ENCODE measurements at regions not wholly inside any gene's neighbourhood (a gene's known extent, or its start where the extent isn't known, plus 50 kb on each side); places are given as distances from the start of the nearest gene placed in this dataset.

DNA sequence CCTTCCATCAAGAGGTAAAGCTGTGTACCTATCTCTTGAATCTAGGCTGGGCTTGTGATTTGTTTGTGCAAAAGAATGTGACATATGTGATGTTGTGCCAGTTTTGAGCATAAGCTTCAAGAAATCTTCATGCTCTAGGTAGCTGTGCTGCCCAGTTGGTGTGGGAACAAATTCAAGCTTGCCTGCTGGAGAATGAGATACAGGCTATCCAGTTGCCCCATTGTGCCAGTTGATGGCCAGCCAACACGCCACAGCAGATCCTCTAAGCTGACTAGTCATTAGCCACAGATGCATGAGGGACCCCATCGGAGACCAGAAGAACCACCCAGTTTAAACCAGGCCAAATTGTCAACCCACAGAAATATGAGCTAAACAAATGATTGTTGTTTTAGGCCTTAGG lies 180.5 kb upstream of the MPHOSPH6 start:
- H3K4me1 ChIP-seq (ENCODE audit: control insufficient read depth, insufficient read depth, low read length) = no peaks in the 10 kb centered on the region
- no peak overlapping the region for H3K9ac ChIP-seq (ENCODE audit: low read depth, low read length)
- no peaks in the 10 kb centered on the region for H3K36me3 ChIP-seq (ENCODE audit: insufficient read depth, low read length)
- no peaks in the 10 kb centered on the region for H3K9me3 ChIP-seq (replicated peaks; ENCODE audit: low read length)
- H3K27me3 ChIP-seq (ENCODE audit: control insufficient read depth, insufficient read depth, low read length) = no peaks in the 10 kb centered on the region
- no peak overlapping the region for H3K4me2 ChIP-seq (ENCODE audit: low read length)
- no peak overlapping the region for H3K4me3 ChIP-seq (ENCODE audit: low read length)

DNA sequence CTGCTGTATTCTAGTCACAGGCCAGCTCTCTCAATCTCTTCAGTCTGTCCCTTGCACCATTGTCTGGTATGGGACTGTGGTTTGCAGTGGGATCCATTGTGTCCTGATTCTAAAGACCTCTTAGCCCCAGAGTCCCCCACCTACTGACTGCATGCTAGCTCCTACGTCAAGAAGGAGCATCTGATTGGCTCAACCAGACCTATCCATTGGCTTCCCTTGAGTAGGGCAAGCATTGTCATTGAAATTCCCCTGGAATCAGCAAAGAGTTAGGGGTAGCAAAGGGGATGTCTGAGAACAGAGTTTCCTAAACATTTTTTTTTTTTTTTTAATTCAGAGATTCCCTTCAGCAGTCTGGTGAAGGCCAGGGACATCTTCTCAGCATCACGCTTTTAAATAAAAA lies 175.3 kb upstream of the MPHOSPH6 start:
- H3K9me3 ChIP-seq (replicated peaks; ENCODE audit: low read length) = no peaks in the 10 kb centered on the region
- H3K36me3 ChIP-seq (ENCODE audit: insufficient read depth, low read length) = no peaks in the 10 kb centered on the region
- no peak overlapping the region for H3K4me3 ChIP-seq (ENCODE audit: low read length)
- peaks cover 6% of the 10 kb centered on the region for H3K27me3 ChIP-seq (ENCODE audit: control insufficient read depth, insufficient read depth, low read length)
- no peaks in the 10 kb centered on the region for H3K4me1 ChIP-seq (ENCODE audit: control insufficient read depth, insufficient read depth, low read length)
- H3K9ac ChIP-seq (ENCODE audit: low read depth, low read length) = no peak overlapping the region
- no peak overlapping the region for H3K4me2 ChIP-seq (ENCODE audit: low read length)

DNA sequence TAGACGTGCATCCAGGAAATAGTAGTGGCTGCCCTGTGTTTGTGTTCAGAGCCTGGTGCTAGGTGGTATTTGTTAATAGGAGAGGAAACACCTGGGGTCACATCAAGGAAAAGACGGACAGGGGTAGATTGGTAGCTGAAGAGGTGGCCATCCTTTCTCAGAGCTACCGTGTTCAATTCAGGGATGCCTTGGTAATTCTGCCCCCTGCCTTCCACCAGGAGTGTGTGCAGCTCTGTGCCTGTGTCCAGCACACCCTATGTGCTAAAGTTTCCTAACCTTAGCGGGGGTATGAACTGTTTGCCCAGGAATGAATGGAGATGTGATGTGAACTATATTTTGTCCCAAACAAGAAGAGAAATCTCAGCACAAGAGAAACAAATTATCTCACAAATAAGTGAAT lies 174.1 kb upstream of the MPHOSPH6 start:
- Histone ChIP-seq H3K9ac (ENCODE audit: low read depth, low read length) (no peak overlapping the region), H3K4me1 (ENCODE audit: control insufficient read depth, insufficient read depth, low read length) (no peaks in the 10 kb centered on the region)

DNA sequence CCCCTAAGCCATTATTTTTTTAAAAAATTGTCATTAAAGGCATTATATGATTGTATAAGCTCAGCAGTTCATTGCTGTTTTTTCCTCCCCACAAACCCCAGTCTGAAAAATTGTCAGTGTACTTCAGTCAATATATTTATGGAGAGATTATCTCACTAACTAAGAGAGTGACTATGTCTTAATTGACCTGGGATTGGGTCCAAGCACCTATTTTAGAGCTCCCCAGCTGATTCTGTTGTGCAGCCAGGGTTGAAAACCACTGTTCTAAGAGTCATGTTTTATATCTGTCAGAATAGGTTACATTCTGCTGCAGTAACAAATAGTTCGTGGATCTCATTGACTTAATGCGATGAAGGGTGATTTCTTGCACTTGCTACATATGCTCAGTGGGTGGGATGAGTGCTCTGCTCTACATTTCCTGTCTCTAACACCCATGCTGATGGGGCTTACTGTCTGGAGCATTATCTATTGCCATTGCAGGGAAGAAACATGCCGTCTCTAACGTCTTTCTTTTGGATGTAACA lies 171.2 kb upstream of the MPHOSPH6 start:
- H3K4me2 ChIP-seq (ENCODE audit: low read length) = no peak overlapping the region
- H3K36me3 ChIP-seq (ENCODE audit: insufficient read depth, low read length) = no peaks in the 10 kb centered on the region
- peaks cover 15% of the 10 kb centered on the region for H3K27me3 ChIP-seq (ENCODE audit: control insufficient read depth, insufficient read depth, low read length)
- H3K9me3 ChIP-seq (replicated peaks; ENCODE audit: low read length) = no peaks in the 10 kb centered on the region
- no peak overlapping the region for H3K9ac ChIP-seq (ENCODE audit: low read depth, low read length)
- H3K4me3 ChIP-seq (ENCODE audit: low read length) = no peak overlapping the region
- no peaks in the 10 kb centered on the region for H3K4me1 ChIP-seq (ENCODE audit: control insufficient read depth, insufficient read depth, low read length)

More for the DNA sequence above, 174.1 kb upstream of the MPHOSPH6 start:
- H3K36me3 ChIP-seq (ENCODE audit: insufficient read depth, low read length) = no peaks in the 10 kb centered on the region
- H3K9me3 ChIP-seq (replicated peaks; ENCODE audit: low read length) = no peaks in the 10 kb centered on the region
- no peak overlapping the region for H3K4me3 ChIP-seq (ENCODE audit: low read length)
- peaks cover 11% of the 10 kb centered on the region for H3K27me3 ChIP-seq (ENCODE audit: control insufficient read depth, insufficient read depth, low read length)
- no peak overlapping the region for H3K4me2 ChIP-seq (ENCODE audit: low read length)

DNA sequence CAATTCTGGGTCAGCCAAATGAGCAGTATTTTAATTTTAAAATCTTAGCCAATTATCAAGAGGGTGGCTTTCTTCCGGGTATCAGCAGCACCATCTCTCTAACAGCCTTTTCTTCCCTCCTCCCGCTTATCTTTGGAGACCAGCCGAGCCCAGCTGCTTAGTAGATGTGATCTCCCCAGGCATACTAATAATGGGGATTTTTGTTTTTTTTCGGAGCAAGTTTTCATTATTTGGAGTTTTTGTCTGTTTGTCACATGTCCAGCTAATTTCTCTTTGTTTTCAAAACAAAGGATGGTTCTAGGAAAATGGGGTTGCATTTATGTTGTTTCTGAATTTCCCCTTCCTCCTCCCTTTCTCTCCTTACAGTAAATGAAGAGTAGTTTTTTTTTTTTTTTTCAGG lies 170.5 kb upstream of the MPHOSPH6 start:
- Histone ChIP-seq H3K4me1 (ENCODE audit: control insufficient read depth, insufficient read depth, low read length) (no peaks in the 10 kb centered on the region), H3K9ac (ENCODE audit: low read depth, low read length) (no peak overlapping the region), H3K27me3 (ENCODE audit: control insufficient read depth, insufficient read depth, low read length) (peaks cover 15% of the 10 kb centered on the region), H3K4me3 (ENCODE audit: low read length) (no peak overlapping the region), H3K4me2 (ENCODE audit: low read length) (no peak overlapping the region), H3K36me3 (ENCODE audit: insufficient read depth, low read length) (no peaks in the 10 kb centered on the region), H3K9me3 (replicated peaks; ENCODE audit: low read length) (no peaks in the 10 kb centered on the region)

DNA sequence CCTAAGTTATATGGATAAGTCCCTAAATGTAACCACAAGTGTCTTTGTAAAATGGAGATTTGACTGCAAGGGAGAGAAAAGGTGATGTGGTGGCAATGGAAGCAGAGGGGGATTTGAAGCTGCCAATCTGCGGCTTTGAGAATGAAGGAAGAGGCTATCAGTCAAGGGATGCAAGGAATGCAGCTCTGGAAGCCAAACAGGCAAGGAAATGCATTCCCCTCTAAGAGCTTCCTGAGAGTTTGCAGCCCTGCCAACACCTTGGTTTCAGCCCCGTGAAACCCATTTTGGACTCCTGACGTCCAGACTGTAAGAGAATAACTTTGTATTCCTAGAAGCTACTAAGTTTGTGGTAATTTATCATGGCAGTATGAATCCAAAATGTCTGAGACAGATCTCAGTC lies 167.3 kb upstream of the MPHOSPH6 start:
- H3K4me2 ChIP-seq (ENCODE audit: low read length) = no peak overlapping the region

DNA sequence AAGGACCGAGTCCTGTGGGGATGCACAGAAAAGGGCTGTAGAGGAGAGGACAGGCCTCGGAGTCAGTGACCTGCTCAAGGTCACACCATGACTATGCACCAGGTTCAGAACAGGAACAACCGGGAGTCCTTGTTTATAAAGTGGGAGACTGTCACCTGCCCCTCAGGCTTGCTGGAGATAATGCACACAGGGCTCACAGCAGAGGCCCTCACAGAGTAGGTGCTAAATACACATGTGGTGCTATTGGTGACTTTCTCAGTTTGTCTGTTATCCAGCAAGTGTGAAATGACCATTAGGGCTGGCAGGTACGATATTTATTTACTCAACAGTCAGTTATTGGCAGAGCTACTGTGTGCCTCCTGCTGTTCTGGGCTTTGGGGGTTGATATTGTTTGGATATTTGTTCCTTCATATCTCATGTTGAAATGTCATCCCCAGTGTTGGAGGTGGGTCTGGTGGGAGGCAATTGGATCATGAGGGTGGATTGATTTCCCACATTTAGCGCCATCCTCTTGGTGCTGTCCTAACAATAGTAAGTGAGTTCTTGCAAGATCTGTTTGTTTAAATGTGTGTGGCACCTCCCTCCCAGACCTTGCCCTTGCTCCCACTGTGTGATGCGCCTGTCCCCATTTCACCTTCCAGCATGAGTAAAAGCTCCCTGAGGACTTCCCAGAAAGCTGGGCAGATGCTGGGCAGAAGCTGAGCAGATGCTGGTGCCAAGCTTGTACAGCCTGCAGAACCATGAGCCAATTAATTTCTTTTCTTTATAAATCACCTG lies 162.1 kb upstream of the MPHOSPH6 start:
- Histone ChIP-seq H3K9me3 (replicated peaks; ENCODE audit: low read length) (no peaks in the 10 kb centered on the region), H3K9ac (ENCODE audit: low read depth, low read length) (no peak overlapping the region), H3K4me3 (ENCODE audit: low read length) (no peak overlapping the region), H3K27me3 (ENCODE audit: control insufficient read depth, insufficient read depth, low read length) (peaks cover 13% of the 10 kb centered on the region), H3K4me2 (ENCODE audit: low read length) (no peak overlapping the region), H3K36me3 (ENCODE audit: insufficient read depth, low read length) (no peaks in the 10 kb centered on the region), H3K4me1 (ENCODE audit: control insufficient read depth, insufficient read depth, low read length) (no peaks in the 10 kb centered on the region)

More for the DNA sequence above, 167.3 kb upstream of the MPHOSPH6 start:
- Histone ChIP-seq H3K36me3 (ENCODE audit: insufficient read depth, low read length) (no peaks in the 10 kb centered on the region), H3K9ac (ENCODE audit: low read depth, low read length) (no peak overlapping the region), H3K27me3 (ENCODE audit: control insufficient read depth, insufficient read depth, low read length) (peaks cover 12% of the 10 kb centered on the region), H3K9me3 (replicated peaks; ENCODE audit: low read length) (no peaks in the 10 kb centered on the region), H3K4me3 (ENCODE audit: low read length) (no peak overlapping the region), H3K4me1 (ENCODE audit: control insufficient read depth, insufficient read depth, low read length) (no peaks in the 10 kb centered on the region)

DNA sequence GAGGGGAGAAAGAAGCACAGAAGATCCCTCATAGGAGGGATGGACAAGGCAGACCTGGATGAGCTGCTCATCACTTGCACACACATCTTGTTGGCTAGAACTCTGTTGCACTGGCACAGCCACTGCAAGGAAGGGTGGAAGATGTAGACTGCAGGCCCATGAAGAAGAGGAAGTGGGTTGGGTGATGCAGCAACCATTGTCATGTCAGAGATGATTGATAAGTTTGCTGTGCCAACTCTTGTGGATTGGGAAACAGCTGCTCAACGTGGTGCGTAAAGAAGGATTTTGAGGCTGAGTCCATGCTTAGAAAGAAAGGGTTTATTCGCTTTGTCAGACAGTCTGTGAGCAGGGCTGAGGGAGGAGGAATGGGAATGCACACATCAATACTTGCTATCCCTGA lies 161.4 kb upstream of the MPHOSPH6 start:
- Histone ChIP-seq H3K4me2 (ENCODE audit: low read length) (no peak overlapping the region), H3K9ac (ENCODE audit: low read depth, low read length) (no peak overlapping the region), H3K9me3 (replicated peaks; ENCODE audit: low read length) (no peaks in the 10 kb centered on the region), H3K4me1 (ENCODE audit: control insufficient read depth, insufficient read depth, low read length) (no peaks in the 10 kb centered on the region), H3K4me3 (ENCODE audit: low read length) (no peak overlapping the region), H3K27me3 (ENCODE audit: control insufficient read depth, insufficient read depth, low read length) (peaks cover 13% of the 10 kb centered on the region), H3K36me3 (ENCODE audit: insufficient read depth, low read length) (no peaks in the 10 kb centered on the region)

DNA sequence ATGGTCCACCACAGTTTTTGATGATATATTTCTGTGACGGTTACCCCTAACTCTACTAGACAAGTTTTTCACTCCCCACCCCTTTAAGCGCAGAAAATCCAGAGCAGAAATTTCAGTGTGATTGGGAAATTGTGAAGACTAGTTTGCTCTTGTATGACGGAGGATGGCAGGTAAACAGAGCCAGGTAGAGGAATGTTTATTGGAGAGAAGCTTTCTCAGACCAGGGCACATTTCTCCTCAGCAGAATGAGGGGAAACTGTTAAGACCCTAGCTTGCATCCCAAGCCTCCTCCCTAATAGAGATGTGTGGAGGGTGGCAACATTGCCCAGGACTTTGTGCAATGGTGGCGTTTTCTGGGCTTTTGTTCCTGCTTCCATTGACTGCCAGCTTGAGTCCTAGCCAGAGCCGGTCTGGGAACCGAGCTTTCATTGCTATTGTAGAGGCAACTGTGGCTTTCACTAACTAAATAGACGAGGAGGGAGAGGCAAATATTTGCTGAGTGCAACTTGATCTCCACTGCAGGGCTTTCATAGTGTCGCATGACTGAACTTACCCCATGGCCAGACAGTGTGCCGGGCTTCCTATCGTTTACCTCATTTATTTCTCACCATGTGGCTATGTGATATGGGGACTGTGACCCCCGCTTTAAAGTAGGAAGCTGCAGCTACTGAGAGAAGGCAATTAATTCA lies 159.6 kb upstream of the MPHOSPH6 start:
- no peak overlapping the region for H3K4me3 ChIP-seq (ENCODE audit: low read length)
- peaks cover 13% of the 10 kb centered on the region for H3K27me3 ChIP-seq (ENCODE audit: control insufficient read depth, insufficient read depth, low read length)
- H3K4me1 ChIP-seq (ENCODE audit: control insufficient read depth, insufficient read depth, low read length) = no peaks in the 10 kb centered on the region
- no peaks in the 10 kb centered on the region for H3K9me3 ChIP-seq (replicated peaks; ENCODE audit: low read length)
- no peaks in the 10 kb centered on the region for H3K36me3 ChIP-seq (ENCODE audit: insufficient read depth, low read length)
- no peak overlapping the region for H3K4me2 ChIP-seq (ENCODE audit: low read length)
- H3K9ac ChIP-seq (ENCODE audit: low read depth, low read length) = no peak overlapping the region

DNA sequence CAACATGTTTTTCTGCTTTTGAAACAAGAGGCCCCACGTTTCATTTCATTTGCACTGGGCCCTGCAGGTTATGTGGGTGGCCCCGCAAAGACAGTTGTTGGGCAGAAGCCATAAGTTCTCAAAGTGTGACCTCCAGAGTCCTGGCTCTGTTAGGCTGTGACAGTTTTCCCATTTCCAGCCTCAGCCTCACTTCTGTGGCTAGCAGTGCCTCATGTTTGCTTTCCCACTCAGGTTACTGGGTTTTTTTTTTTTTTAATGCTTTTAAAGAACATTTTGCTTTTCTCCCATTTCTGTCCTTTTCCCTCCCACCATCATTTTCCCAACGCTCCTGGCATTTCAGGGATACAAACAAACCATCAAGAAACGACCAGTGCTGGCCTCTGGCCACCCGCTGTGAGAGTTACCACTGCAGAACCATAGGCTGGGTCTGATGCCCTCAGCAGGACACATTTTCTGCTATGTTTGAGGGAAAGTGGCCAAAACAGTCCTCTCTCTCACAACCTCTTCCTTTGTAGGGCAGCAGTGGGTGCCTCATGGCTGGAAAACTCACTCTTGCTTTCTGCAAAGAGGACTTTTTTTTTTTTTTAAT lies 159.0 kb upstream of the MPHOSPH6 start:
- no peaks in the 10 kb centered on the region for H3K36me3 ChIP-seq (ENCODE audit: insufficient read depth, low read length)
- H3K9ac ChIP-seq (ENCODE audit: low read depth, low read length) = no peak overlapping the region
- no peaks in the 10 kb centered on the region for H3K4me1 ChIP-seq (ENCODE audit: control insufficient read depth, insufficient read depth, low read length)
- H3K9me3 ChIP-seq (replicated peaks; ENCODE audit: low read length) = no peaks in the 10 kb centered on the region
- H3K27me3 ChIP-seq (ENCODE audit: control insufficient read depth, insufficient read depth, low read length) = peaks cover 13% of the 10 kb centered on the region
- no peak overlapping the region for H3K4me2 ChIP-seq (ENCODE audit: low read length)
- H3K4me3 ChIP-seq (ENCODE audit: low read length) = no peak overlapping the region

DNA sequence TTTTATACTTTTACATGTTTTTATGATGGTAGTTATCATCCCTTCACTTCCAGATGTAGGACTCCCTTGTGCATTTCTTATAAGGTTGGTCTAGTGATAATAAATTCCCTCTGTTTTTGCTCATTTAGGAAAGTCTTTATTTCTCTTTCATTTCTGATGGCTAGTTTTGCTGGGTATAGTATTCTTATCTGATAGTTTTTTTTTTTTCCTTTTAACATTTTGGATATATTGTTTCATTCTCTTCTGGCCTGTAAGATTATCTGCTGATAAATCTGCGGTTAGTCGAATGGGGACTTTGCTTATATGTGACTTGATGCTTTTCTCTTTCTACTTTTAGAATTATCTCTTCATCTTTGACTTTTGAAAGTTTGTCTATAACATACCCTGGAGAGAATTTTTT lies 153.1 kb upstream of the MPHOSPH6 start:
- H3K9ac ChIP-seq (ENCODE audit: low read depth, low read length) = no peak overlapping the region
- H3K4me1 ChIP-seq (ENCODE audit: control insufficient read depth, insufficient read depth, low read length) = no peaks in the 10 kb centered on the region
- H3K36me3 ChIP-seq (ENCODE audit: insufficient read depth, low read length) = no peaks in the 10 kb centered on the region
- no peak overlapping the region for H3K4me2 ChIP-seq (ENCODE audit: low read length)
- peaks cover 4% of the 10 kb centered on the region for H3K27me3 ChIP-seq (ENCODE audit: control insufficient read depth, insufficient read depth, low read length)
- no peak overlapping the region for H3K4me3 ChIP-seq (ENCODE audit: low read length)
- H3K9me3 ChIP-seq (replicated peaks; ENCODE audit: low read length) = no peaks in the 10 kb centered on the region
